Activated B cell treated with CpG ODN at 0.5 μM for 24 hours (primary cell): ENCODE measurements at regions not wholly inside any gene's neighbourhood (a gene's known extent, or its start where the extent isn't known, plus 50 kb on each side); places are given as distances from the start of the nearest gene placed in this dataset.
"Not testable (repeated sequence)": the region's sequence is repeated elsewhere in the genome, so short reads cannot be mapped to it uniquely, and the experiment has no call there.

Experiments used
- ATAC-seq: fragments of 200-7000 bp; cut with Tn5 transposase; one replicate; pipeline ENCODE4 v1.10.0; 2021; ENCODE audit warnings: low read depth, mild to moderate bottlenecking, moderate library complexity
- CTCF ChIA-PET: fragments of 350-600 bp; sonication (Branson Sonifier 250); formaldehyde crosslinking; loops from one replicate; lab custom pipeline; 2021; ENCODE audit warnings: antibody characterized with exemption; lab: Charles Lee
- POLR2A ChIA-PET: fragments of 350-600 bp; sonication (Branson Sonifier 250); formaldehyde crosslinking; loops from one replicate; lab custom pipeline; 2021; ENCODE audit warnings: antibody characterized with exemption; lab: Charles Lee
- DNase-seq: peaks from one replicate; pipeline ENCODE4 v3.0.0; 2022
- H3K27ac Mint-ChIP-seq: one replicate; pipeline ENCODE4 v1.8.0; 2020; ENCODE audit warnings: mixed read lengths
- H3K27me3 Mint-ChIP-seq: one replicate; pipeline ENCODE4 v1.8.0; 2021; ENCODE audit warnings: mixed read lengths
- H3K36me3 Mint-ChIP-seq: one replicate; pipeline ENCODE4 v1.8.0; 2021; ENCODE audit warnings: low read depth, mixed read lengths
- H3K4me1 Mint-ChIP-seq: one replicate; pipeline ENCODE4 v1.8.0; 2021; ENCODE audit warnings: mixed read lengths
- H3K4me3 Mint-ChIP-seq: one replicate; pipeline ENCODE4 v1.8.0; 2020; ENCODE audit warnings: mild to moderate bottlenecking, mixed read lengths
- H3K9me3 Mint-ChIP-seq: one replicate; pipeline ENCODE4 v1.8.0; 2020; ENCODE audit warnings: mixed read lengths
- CTCF ChIP-seq: fragments of 200-600 bp; IDR thresholded peaks from one replicate; pipeline ENCODE4 v1.8.0; 2022; ENCODE audit warnings: antibody characterized with exemption, mild to moderate bottlenecking
- intact Hi-C: fragments of 100-400 bp; cut with micrococcal nuclease; formaldehyde crosslinking; loops from one replicate; pipeline ENCODE4 v1.15.1; 2024

- intact Hi-C loops: no loop called here
- DNase-seq: no peak
- H3K27me3 Mint-ChIP-seq: no peaks in the 10 kb centered on the region
- H3K4me1 Mint-ChIP-seq: no peaks in the 10 kb centered on the region
- CTCF ChIA-PET: no interaction called here
- H3K36me3 Mint-ChIP-seq: no peaks in the 10 kb centered on the region
- POLR2A ChIA-PET: no interaction called here
- no peak for TF ChIP-seq CTCF
- H3K4me3 Mint-ChIP-seq: no peak overlapping the region
- H3K27ac Mint-ChIP-seq: no peak overlapping the region
- peaks cover 12% of the 10 kb centered on the region for H3K9me3 Mint-ChIP-seq
- ATAC-seq: no peak
Measured at GRCh38 chr4:159698336-159698735, 595.5 kb downstream of the RAPGEF2 start.

- POLR2A ChIA-PET: no interaction called here
- Mint-ChIP-seq H3K27me3 (no peaks in the 10 kb centered on the region), H3K27ac (no peak overlapping the region), H3K36me3 (no peaks in the 10 kb centered on the region), H3K9me3 (peaks cover 3% of the 10 kb centered on the region), H3K4me1 (no peaks in the 10 kb centered on the region), H3K4me3 (no peak overlapping the region)
- CTCF ChIA-PET: no interaction called here
- TF ChIP-seq CTCF: no peak
- DNase-seq (no peak), ATAC-seq (no peak)
- intact Hi-C loops: no loop called here
Measured at GRCh38 chr4:159702200-159702599, 599.3 kb downstream of the RAPGEF2 start.

- intact Hi-C loops: no loop called here
- CTCF ChIA-PET: no interaction called here
- Mint-ChIP-seq H3K4me3 (no peak overlapping the region), H3K4me1 (no peaks in the 10 kb centered on the region), H3K9me3 (peaks cover 8% of the 10 kb centered on the region), H3K36me3 (no peaks in the 10 kb centered on the region), H3K27me3 (no peaks in the 10 kb centered on the region), H3K27ac (no peak overlapping the region)
- no peak for ATAC-seq
- DNase-seq: no peak
- POLR2A ChIA-PET: no interaction called here
- TF ChIP-seq CTCF: no peak
Measured at GRCh38 chr4:159705334-159705733, 602.5 kb downstream of the RAPGEF2 start.

- no peak for TF ChIP-seq CTCF
- no peak for ATAC-seq
- H3K36me3 Mint-ChIP-seq: no peaks in the 10 kb centered on the region
- no peaks in the 10 kb centered on the region for H3K27me3 Mint-ChIP-seq
- H3K4me1 Mint-ChIP-seq: no peaks in the 10 kb centered on the region
- intact Hi-C loops: no loop called here
- CTCF ChIA-PET: no interaction called here
- H3K27ac Mint-ChIP-seq: no peak overlapping the region
- peaks cover 8% of the 10 kb centered on the region for H3K9me3 Mint-ChIP-seq
- H3K4me3 Mint-ChIP-seq: no peak overlapping the region
- no peak for DNase-seq
- POLR2A ChIA-PET: no interaction called here
Measured at GRCh38 chr4:159706704-159707103, 603.8 kb downstream of the RAPGEF2 start.

GRCh38 chr4:159715180-159715579 is 612.3 kb downstream of the RAPGEF2 start:
- intact Hi-C loops, H3K4me3 Mint-ChIP-seq, H3K36me3 Mint-ChIP-seq, CTCF ChIA-PET, ATAC-seq, H3K4me1 Mint-ChIP-seq, POLR2A ChIA-PET, DNase-seq, H3K9me3 Mint-ChIP-seq, H3K27me3 Mint-ChIP-seq, H3K27ac Mint-ChIP-seq: not testable (repeated sequence)

GRCh38 chr4:159719531-159719930 is 616.7 kb downstream of the RAPGEF2 start:
- Mint-ChIP-seq H3K9me3 (peaks cover 5% of the 10 kb centered on the region), H3K27ac (no peak overlapping the region), H3K27me3 (no peaks in the 10 kb centered on the region), H3K4me3 (no peak overlapping the region), H3K4me1 (no peaks in the 10 kb centered on the region), H3K36me3 (no peaks in the 10 kb centered on the region)
- ChIA-PET CTCF (no interaction called here), POLR2A (no interaction called here)
- no peak for TF ChIP-seq CTCF
- DNase-seq (no peak), ATAC-seq (no peak)
- intact Hi-C loops: no loop called here
